ENCODE measurements at regions not wholly inside any gene's neighbourhood (a gene's known extent, or its start where the extent isn't known, plus 50 kb on each side); places are given as distances from the start of the nearest gene placed in this dataset.

GRCh38 chr3:30544812-30545211 lies 61.6 kb upstream of the TGFBR2 start:
- Histone ChIP-seq H3K27me3 (no peaks in the 10 kb centered on the region), H3K36me3 (no peaks in the 10 kb centered on the region), H3K9me3 (peaks cover 6% of the 10 kb centered on the region), H3K9ac (no peak overlapping the region), H4K20me1 (no peaks in the 10 kb centered on the region), H3K4me3 (no peak overlapping the region), H3K4me2 (no peak overlapping the region), H3K27ac (no peak overlapping the region), H3K4me1 (no peaks in the 10 kb centered on the region)
- TF ChIP-seq Cebpa-rat (IDR thresholded peaks at IDR 0.05), result no peak

- Histone ChIP-seq H3K9ac (no peak overlapping the region), H3K4me2 (no peak overlapping the region), H3K9me3 (peaks cover 6% of the 10 kb centered on the region), H4K20me1 (no peaks in the 10 kb centered on the region), H3K4me3 (no peak overlapping the region), H3K4me1 (peaks cover 15% of the 10 kb centered on the region), H3K36me3 (no peaks in the 10 kb centered on the region), H3K27ac (no peak overlapping the region), H3K27me3 (no peaks in the 10 kb centered on the region)
- TF ChIP-seq Cebpa-rat (IDR thresholded peaks at IDR 0.05), result no peak
Observed at GRCh38 chr3:30546934-30547333, 59.5 kb upstream of the TGFBR2 start.

- Histone ChIP-seq H3K36me3 (no peaks in the 10 kb centered on the region), H3K27ac (no peak overlapping the region), H3K9ac (no peak overlapping the region), H3K9me3 (peaks cover 6% of the 10 kb centered on the region), H3K4me2 (no peak overlapping the region), H3K4me3 (no peak overlapping the region), H3K27me3 (no peaks in the 10 kb centered on the region), H3K4me1 (peaks cover 15% of the 10 kb centered on the region), H4K20me1 (no peaks in the 10 kb centered on the region)
- no peak for TF ChIP-seq Cebpa-rat (IDR thresholded peaks at IDR 0.05)
Observed at GRCh38 chr3:30547716-30548115, 58.7 kb upstream of the TGFBR2 start.

GRCh38 chr3:30548600-30548999 lies 57.8 kb upstream of the TGFBR2 start:
- H3K36me3 ChIP-seq, result no peaks in the 10 kb centered on the region
- no peaks in the 10 kb centered on the region for H4K20me1 ChIP-seq
- H3K4me3 ChIP-seq, result no peak overlapping the region
- TF ChIP-seq Cebpa-rat (IDR thresholded peaks at IDR 0.05), result no peak
- peaks cover 15% of the 10 kb centered on the region for H3K4me1 ChIP-seq
- no peak overlapping the region for H3K27ac ChIP-seq
- H3K4me2 ChIP-seq, result no peak overlapping the region
- peaks cover 6% of the 10 kb centered on the region for H3K9me3 ChIP-seq
- no peaks in the 10 kb centered on the region for H3K27me3 ChIP-seq
- H3K9ac ChIP-seq, result no peak overlapping the region

- no peak overlapping the region for H3K4me2 ChIP-seq
- H3K27ac ChIP-seq, result no peak overlapping the region
Observed at GRCh38 chr3:30549600-30549999, 56.8 kb upstream of the TGFBR2 start.

GRCh38 chr3:30550246-30550645 lies 56.2 kb upstream of the TGFBR2 start:
- H3K4me2 ChIP-seq, result 0 out of 2 replicates have a peak overlapping the region, but pooled peaks have one; percentile 56
- no peak overlapping the region for H3K27ac ChIP-seq
- no peaks in the 10 kb centered on the region for H3K27me3 ChIP-seq
- peaks cover 15% of the 10 kb centered on the region for H3K4me1 ChIP-seq
- no peak for TF ChIP-seq Cebpa-rat (IDR thresholded peaks at IDR 0.05)
- no peaks in the 10 kb centered on the region for H4K20me1 ChIP-seq
- peaks cover 6% of the 10 kb centered on the region for H3K9me3 ChIP-seq
- H3K9ac ChIP-seq, result no peak overlapping the region
- no peak overlapping the region for H3K4me3 ChIP-seq
- no peaks in the 10 kb centered on the region for H3K36me3 ChIP-seq

More at GRCh38 chr3:30549600-30549999, 56.8 kb upstream of the TGFBR2 start:
- Histone ChIP-seq H4K20me1 (no peaks in the 10 kb centered on the region), H3K4me1 (peaks cover 15% of the 10 kb centered on the region), H3K9ac (no peak overlapping the region), H3K27me3 (no peaks in the 10 kb centered on the region), H3K4me3 (no peak overlapping the region), H3K36me3 (no peaks in the 10 kb centered on the region), H3K9me3 (peaks cover 6% of the 10 kb centered on the region)
- no peak for TF ChIP-seq Cebpa-rat (IDR thresholded peaks at IDR 0.05)

- Histone ChIP-seq H3K9me3 (peaks cover 6% of the 10 kb centered on the region), H4K20me1 (no peaks in the 10 kb centered on the region), H3K27ac (no peak overlapping the region), H3K27me3 (no peaks in the 10 kb centered on the region), H3K4me1 (peaks cover 15% of the 10 kb centered on the region), H3K4me2 (peak overlapping the region; percentile 56), H3K36me3 (no peaks in the 10 kb centered on the region), H3K9ac (no peak overlapping the region), H3K4me3 (no peak overlapping the region)
- TF ChIP-seq Cebpa-rat (IDR thresholded peaks at IDR 0.05), result no peak
Observed at GRCh38 chr3:30551266-30551665, 55.1 kb upstream of the TGFBR2 start.

GRCh38 chr3:30551927-30552326 lies 54.5 kb upstream of the TGFBR2 start:
- TF ChIP-seq Cebpa-rat (IDR thresholded peaks at IDR 0.05), result no peak
- Histone ChIP-seq H3K36me3 (no peaks in the 10 kb centered on the region), H4K20me1 (no peaks in the 10 kb centered on the region), H3K4me1 (peaks cover 15% of the 10 kb centered on the region), H3K9me3 (peaks cover 6% of the 10 kb centered on the region), H3K4me2 (0 out of 2 replicates have a peak overlapping the region, but pooled peaks have one; percentile 56), H3K27me3 (no peaks in the 10 kb centered on the region), H3K4me3 (no peak overlapping the region), H3K9ac (no peak overlapping the region), H3K27ac (no peak overlapping the region)

GRCh38 chr3:30553641-30554316 lies 52.6 kb upstream of the TGFBR2 start:
- H3K27me3 ChIP-seq, result no peaks in the 10 kb centered on the region
- H3K4me2 ChIP-seq, result no peak overlapping the region
- no peak overlapping the region for H3K9ac ChIP-seq
- H3K4me1 ChIP-seq, result peaks cover 15% of the 10 kb centered on the region
- H3K4me3 ChIP-seq, result no peak overlapping the region
- TF ChIP-seq Cebpa-rat (IDR thresholded peaks at IDR 0.05), result no peak
- no peaks in the 10 kb centered on the region for H4K20me1 ChIP-seq
- H3K27ac ChIP-seq, result no peak overlapping the region
- H3K36me3 ChIP-seq, result no peaks in the 10 kb centered on the region
- H3K9me3 ChIP-seq, result peaks cover 3% of the 10 kb centered on the region; the same call in 1 of the 2 replicates

GRCh38 chr3:30554317-30554690 lies 52.1 kb upstream of the TGFBR2 start:
- Histone ChIP-seq H3K4me3 (no peak overlapping the region), H3K9me3 (no peaks in the 10 kb centered on the region), H3K27me3 (no peaks in the 10 kb centered on the region), H3K4me2 (no peak overlapping the region), H4K20me1 (no peaks in the 10 kb centered on the region), H3K4me1 (peaks cover 15% of the 10 kb centered on the region), H3K27ac (no peak overlapping the region), H3K36me3 (no peaks in the 10 kb centered on the region), H3K9ac (no peak overlapping the region)
- no peak for TF ChIP-seq Cebpa-rat (IDR thresholded peaks at IDR 0.05)

- H3K9ac ChIP-seq, result no peak overlapping the region
- TF ChIP-seq Cebpa-rat (IDR thresholded peaks at IDR 0.05), result no peak
- H3K36me3 ChIP-seq, result no peaks in the 10 kb centered on the region
- no peak overlapping the region for H3K4me3 ChIP-seq
- H4K20me1 ChIP-seq, result no peaks in the 10 kb centered on the region
- H3K4me1 ChIP-seq, result peaks cover 9% of the 10 kb centered on the region
- no peaks in the 10 kb centered on the region for H3K9me3 ChIP-seq
- H3K27me3 ChIP-seq, result no peaks in the 10 kb centered on the region
- no peak overlapping the region for H3K27ac ChIP-seq
- H3K4me2 ChIP-seq, result no peak overlapping the region
Observed at GRCh38 chr3:30555968-30556367, 50.4 kb upstream of the TGFBR2 start.
